Activated naive CD4-positive, alpha-beta T cell treated with anti-CD3 and anti-CD28 coated beads, Interleukin-2, amount 10 ng/mL, durations not matched to agents 7 days and 5 days (primary cell): ENCODE measurements at regions not wholly inside any gene's neighbourhood (a gene's known extent, or its start where the extent isn't known, plus 50 kb on each side); places are given as distances from the start of the nearest gene placed in this dataset.

Experiments used
- CTCF ChIA-PET: fragments of 350-600 bp; sonication (Branson Sonifier 250); formaldehyde crosslinking; loops from one replicate; lab custom pipeline; 2021; ENCODE audit warnings: antibody characterized with exemption; lab: Charles Lee
- DNase-seq: peaks from one replicate; pipeline ENCODE4 v3.0.0-alpha.2; 2020
- H3K27ac Mint-ChIP-seq: one replicate; pipeline ENCODE4 v1.8.0; 2021; ENCODE audit warnings: mild to moderate bottlenecking, moderate library complexity, mixed read lengths
- H3K27me3 Mint-ChIP-seq: one replicate; pipeline ENCODE4 v1.8.0; 2021; ENCODE audit warnings: mild to moderate bottlenecking, mixed read lengths
- H3K36me3 Mint-ChIP-seq: one replicate; pipeline ENCODE4 v1.8.0; 2021; ENCODE audit warnings: mixed read lengths
- H3K4me1 Mint-ChIP-seq: one replicate; pipeline ENCODE4 v1.8.0; 2021; ENCODE audit warnings: mixed read lengths
- H3K4me3 Mint-ChIP-seq: one replicate; pipeline ENCODE4 v1.8.0; 2021; ENCODE audit warnings: mild to moderate bottlenecking, moderate library complexity, mixed read lengths
- H3K9me3 Mint-ChIP-seq: one replicate; pipeline ENCODE4 v1.8.0; 2021; ENCODE audit warnings: mixed read lengths

GRCh38 chr1:79469139-79469538 lies 462.6 kb upstream of the ADGRL4 start:
- H3K9me3 Mint-ChIP-seq, result no peaks in the 10 kb centered on the region
- H3K4me3 Mint-ChIP-seq, result no peak overlapping the region
- no peaks in the 10 kb centered on the region for H3K36me3 Mint-ChIP-seq
- H3K27me3 Mint-ChIP-seq, result no peaks in the 10 kb centered on the region
- no peaks in the 10 kb centered on the region for H3K4me1 Mint-ChIP-seq
- CTCF ChIA-PET, result no interaction called here
- H3K27ac Mint-ChIP-seq, result no peak overlapping the region
- DNase-seq, result no peak

- Mint-ChIP-seq H3K36me3 (no peaks in the 10 kb centered on the region), H3K4me3 (no peak overlapping the region), H3K27me3 (no peaks in the 10 kb centered on the region), H3K9me3 (no peaks in the 10 kb centered on the region), H3K27ac (no peak overlapping the region), H3K4me1 (no peaks in the 10 kb centered on the region)
- no peak for DNase-seq
- CTCF ChIA-PET, result no interaction called here
Observed at GRCh38 chr1:79460773-79461436, 454.4 kb upstream of the ADGRL4 start.

GRCh38 chr1:79457562-79458224 lies 451.2 kb upstream of the ADGRL4 start:
- CTCF ChIA-PET, result no interaction called here
- Mint-ChIP-seq H3K4me3 (no peak overlapping the region), H3K9me3 (no peaks in the 10 kb centered on the region), H3K27ac (no peak overlapping the region), H3K27me3 (no peaks in the 10 kb centered on the region), H3K36me3 (no peaks in the 10 kb centered on the region), H3K4me1 (no peaks in the 10 kb centered on the region)
- DNase-seq, result no peak

- H3K4me3 Mint-ChIP-seq, result no peak overlapping the region
- peaks cover 1% of the 10 kb centered on the region for H3K9me3 Mint-ChIP-seq
- H3K27me3 Mint-ChIP-seq, result no peaks in the 10 kb centered on the region
- no peak overlapping the region for H3K27ac Mint-ChIP-seq
- H3K4me1 Mint-ChIP-seq, result no peaks in the 10 kb centered on the region
- CTCF ChIA-PET, result no interaction called here
- H3K36me3 Mint-ChIP-seq, result no peaks in the 10 kb centered on the region
- DNase-seq, result no peak
Observed at GRCh38 chr1:79448426-79448825, 441.9 kb upstream of the ADGRL4 start.

- Mint-ChIP-seq H3K4me1 (no peaks in the 10 kb centered on the region), H3K4me3 (no peak overlapping the region), H3K27me3 (no peaks in the 10 kb centered on the region), H3K36me3 (no peaks in the 10 kb centered on the region), H3K9me3 (peaks cover 5% of the 10 kb centered on the region), H3K27ac (no peak overlapping the region)
- DNase-seq, result no peak
- CTCF ChIA-PET, result no interaction called here
Observed at GRCh38 chr1:79441238-79441637, 434.7 kb upstream of the ADGRL4 start.

- H3K4me1 Mint-ChIP-seq, result no peaks in the 10 kb centered on the region
- H3K27ac Mint-ChIP-seq, result no peak overlapping the region
- no peaks in the 10 kb centered on the region for H3K27me3 Mint-ChIP-seq
- CTCF ChIA-PET, result no interaction called here
- H3K36me3 Mint-ChIP-seq, result no peaks in the 10 kb centered on the region
- no peak overlapping the region for H3K4me3 Mint-ChIP-seq
- no peak for DNase-seq
- H3K9me3 Mint-ChIP-seq, result peaks cover 3% of the 10 kb centered on the region
Observed at GRCh38 chr1:79437540-79437939, 431.0 kb upstream of the ADGRL4 start.

- Mint-ChIP-seq H3K4me3 (no peak overlapping the region), H3K9me3 (peaks cover 2% of the 10 kb centered on the region), H3K36me3 (no peaks in the 10 kb centered on the region), H3K4me1 (no peaks in the 10 kb centered on the region), H3K27ac (no peak overlapping the region), H3K27me3 (no peaks in the 10 kb centered on the region)
- no peak for DNase-seq
- CTCF ChIA-PET, result no interaction called here
Observed at GRCh38 chr1:79431340-79431739, 424.8 kb upstream of the ADGRL4 start.

GRCh38 chr1:79430437-79430836 lies 423.9 kb upstream of the ADGRL4 start:
- Mint-ChIP-seq H3K27ac (no peak overlapping the region), H3K9me3 (peaks cover 2% of the 10 kb centered on the region), H3K36me3 (no peaks in the 10 kb centered on the region), H3K4me3 (no peak overlapping the region), H3K4me1 (no peaks in the 10 kb centered on the region), H3K27me3 (no peaks in the 10 kb centered on the region)
- CTCF ChIA-PET, result no interaction called here
- no peak for DNase-seq

- no peak overlapping the region for H3K27ac Mint-ChIP-seq
- CTCF ChIA-PET, result no interaction called here
- peaks cover 2% of the 10 kb centered on the region for H3K9me3 Mint-ChIP-seq
- H3K36me3 Mint-ChIP-seq, result no peaks in the 10 kb centered on the region
- no peak overlapping the region for H3K4me3 Mint-ChIP-seq
- DNase-seq, result no peak
- H3K4me1 Mint-ChIP-seq, result no peaks in the 10 kb centered on the region
- no peaks in the 10 kb centered on the region for H3K27me3 Mint-ChIP-seq
Observed at GRCh38 chr1:79422726-79423125, 416.2 kb upstream of the ADGRL4 start.

- H3K36me3 Mint-ChIP-seq, result no peaks in the 10 kb centered on the region
- no peaks in the 10 kb centered on the region for H3K9me3 Mint-ChIP-seq
- no peak overlapping the region for H3K27ac Mint-ChIP-seq
- CTCF ChIA-PET, result no interaction called here
- DNase-seq, result no peak
- H3K4me1 Mint-ChIP-seq, result no peaks in the 10 kb centered on the region
- no peak overlapping the region for H3K4me3 Mint-ChIP-seq
- no peaks in the 10 kb centered on the region for H3K27me3 Mint-ChIP-seq
Observed at GRCh38 chr1:79398501-79398900, 392.0 kb upstream of the ADGRL4 start.

- Mint-ChIP-seq H3K9me3 (no peaks in the 10 kb centered on the region), H3K27me3 (no peaks in the 10 kb centered on the region), H3K4me3 (no peak overlapping the region), H3K27ac (no peak overlapping the region), H3K4me1 (no peaks in the 10 kb centered on the region), H3K36me3 (no peaks in the 10 kb centered on the region)
- CTCF ChIA-PET, result no interaction called here
- DNase-seq, result no peak
Observed at GRCh38 chr1:79396901-79397300, 390.4 kb upstream of the ADGRL4 start.

- Mint-ChIP-seq H3K36me3 (no peaks in the 10 kb centered on the region), H3K9me3 (peaks cover 1% of the 10 kb centered on the region), H3K27me3 (no peaks in the 10 kb centered on the region), H3K4me3 (no peak overlapping the region), H3K4me1 (no peaks in the 10 kb centered on the region), H3K27ac (no peak overlapping the region)
- no peak for DNase-seq
- CTCF ChIA-PET, result no interaction called here
Observed at GRCh38 chr1:79388694-79389361, 382.3 kb upstream of the ADGRL4 start.

- no peaks in the 10 kb centered on the region for H3K27me3 Mint-ChIP-seq
- H3K9me3 Mint-ChIP-seq, result peaks cover 1% of the 10 kb centered on the region
- no peak overlapping the region for H3K27ac Mint-ChIP-seq
- H3K4me1 Mint-ChIP-seq, result no peaks in the 10 kb centered on the region
- CTCF ChIA-PET, result no interaction called here
- H3K36me3 Mint-ChIP-seq, result no peaks in the 10 kb centered on the region
- no peak overlapping the region for H3K4me3 Mint-ChIP-seq
- no peak for DNase-seq
Observed at GRCh38 chr1:79386730-79387129, 380.2 kb upstream of the ADGRL4 start.

GRCh38 chr1:79380078-79380477 lies 373.5 kb upstream of the ADGRL4 start:
- H3K36me3 Mint-ChIP-seq, result no peaks in the 10 kb centered on the region
- CTCF ChIA-PET, result no interaction called here
- H3K4me1 Mint-ChIP-seq, result no peaks in the 10 kb centered on the region
- H3K9me3 Mint-ChIP-seq, result peaks cover 2% of the 10 kb centered on the region
- no peak overlapping the region for H3K4me3 Mint-ChIP-seq
- no peak overlapping the region for H3K27ac Mint-ChIP-seq
- no peaks in the 10 kb centered on the region for H3K27me3 Mint-ChIP-seq
- DNase-seq, result no peak

- Mint-ChIP-seq H3K9me3 (peaks cover 2% of the 10 kb centered on the region), H3K27me3 (no peaks in the 10 kb centered on the region), H3K4me1 (no peaks in the 10 kb centered on the region), H3K4me3 (no peak overlapping the region), H3K36me3 (no peaks in the 10 kb centered on the region), H3K27ac (no peak overlapping the region)
- DNase-seq, result no peak
- CTCF ChIA-PET, result no interaction called here
Observed at GRCh38 chr1:79376106-79376505, 369.6 kb upstream of the ADGRL4 start.
